GM23338 (cell line): ENCODE measurements at regions not wholly inside any gene's neighbourhood (a gene's known extent, or its start where the extent isn't known, plus 50 kb on each side); places are given as distances from the start of the nearest gene placed in this dataset.

ENCODE experiments used
- POLR2AphosphoS5 ChIP-seq: IDR thresholded peaks from 2 replicates; pipeline ENCODE4 v1.6.1; 2016; ENCODE audit warnings: antibody characterized with exemption, low read depth
- STAT1 ChIP-seq: IDR thresholded peaks from one replicate; pipeline ENCODE4 v1.6.1; 2016; ENCODE audit warnings: antibody characterized with exemption; ENCODE audit not compliant: unreplicated experiment

- TF ChIP-seq POLR2AphosphoS5 (no peak), STAT1 (no peak)
Observed at GRCh38 chr15:69760258-69760845, 307.7 kb downstream of the RPLP1 start.
